ENCODE measurements at regions not wholly inside any gene's neighbourhood (a gene's known extent, or its start where the extent isn't known, plus 50 kb on each side); places are given as distances from the start of the nearest gene placed in this dataset.
"Not testable (repeated sequence)": the region's sequence is repeated elsewhere in the genome, so short reads cannot be mapped to it uniquely, and the experiment has no call there.

DNA sequence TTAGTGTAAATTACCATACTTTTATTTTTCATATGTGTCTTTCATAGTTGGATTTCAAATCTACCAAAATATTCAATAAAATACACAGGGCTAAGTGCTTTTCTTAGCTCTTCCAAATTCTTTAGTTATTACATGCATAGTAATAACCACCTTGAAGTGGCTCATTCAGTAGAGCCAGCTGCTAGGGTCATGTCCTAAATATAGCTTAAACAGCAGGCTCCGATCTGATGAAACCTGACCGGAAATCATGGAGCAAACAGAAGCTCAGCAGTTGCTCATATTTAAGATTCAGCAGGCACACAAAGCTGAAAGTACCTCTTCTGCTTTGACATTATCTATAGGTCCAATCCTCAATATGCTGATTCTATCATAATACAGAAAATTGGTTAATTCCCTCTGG is 1470.4 kb downstream of the ADGRL3 start:
- DNase-seq (ENCODE audit: low read depth) = peak; percentile 34

GRCh38 chr4:62661821-62662220 is 1461.7 kb downstream of the ADGRL3 start:
- DNase-seq (ENCODE audit: low read depth) = no peak

GRCh38 chr4:62656006-62656405 is 1455.9 kb downstream of the ADGRL3 start:
- no peak for DNase-seq (ENCODE audit: low read depth)

- no peak for DNase-seq (ENCODE audit: low read depth)
These were observed 1444.2 kb downstream of the ADGRL3 start for GRCh38 chr4:62644372-62644771.

GRCh38 chr4:62640296-62640695 is 1440.2 kb downstream of the ADGRL3 start:
- DNase-seq (ENCODE audit: low read depth) = no peak

DNA sequence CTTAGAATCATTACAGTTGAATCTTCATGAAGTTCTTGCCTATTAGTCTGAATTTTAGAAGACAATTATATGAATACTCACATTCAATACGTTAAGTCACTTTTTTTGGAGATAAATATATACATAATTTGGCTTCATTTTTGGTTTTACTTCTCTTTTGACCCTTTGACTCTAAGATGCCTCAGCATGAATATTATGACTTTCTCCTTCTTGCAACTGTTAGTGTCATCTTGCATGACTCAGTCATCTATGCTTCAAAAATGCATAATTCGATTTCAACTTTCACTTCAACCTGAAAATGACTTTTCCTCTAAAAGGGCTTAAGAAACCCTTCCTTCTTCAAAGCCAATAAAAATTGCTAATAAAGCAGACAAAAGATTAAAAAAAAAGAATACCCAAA is 1427.5 kb downstream of the ADGRL3 start:
- no peak for DNase-seq (ENCODE audit: low read depth)

DNA sequence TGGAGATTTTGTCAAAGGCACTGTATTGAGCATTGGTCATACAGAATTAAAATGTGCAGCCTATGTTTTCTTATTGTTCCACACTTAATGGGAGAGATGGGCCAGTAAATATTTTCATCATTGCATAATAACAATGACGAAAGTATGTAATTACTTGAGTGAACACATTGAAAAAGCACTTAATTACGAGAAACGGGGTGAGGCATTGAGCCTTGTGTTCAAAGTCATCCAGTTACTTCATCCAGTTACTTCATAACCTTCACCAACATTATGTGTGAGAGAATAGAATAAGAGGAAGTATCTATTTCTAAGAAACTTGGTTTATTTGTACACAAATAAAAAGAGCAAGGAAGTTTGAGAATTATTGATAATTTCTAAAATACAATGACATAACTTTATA is 1427.0 kb downstream of the ADGRL3 start:
- DNase-seq (ENCODE audit: low read depth) = no peak

- no peak for DNase-seq (ENCODE audit: low read depth)
These were observed 1422.0 kb downstream of the ADGRL3 start for GRCh38 chr4:62622089-62622488.

DNA sequence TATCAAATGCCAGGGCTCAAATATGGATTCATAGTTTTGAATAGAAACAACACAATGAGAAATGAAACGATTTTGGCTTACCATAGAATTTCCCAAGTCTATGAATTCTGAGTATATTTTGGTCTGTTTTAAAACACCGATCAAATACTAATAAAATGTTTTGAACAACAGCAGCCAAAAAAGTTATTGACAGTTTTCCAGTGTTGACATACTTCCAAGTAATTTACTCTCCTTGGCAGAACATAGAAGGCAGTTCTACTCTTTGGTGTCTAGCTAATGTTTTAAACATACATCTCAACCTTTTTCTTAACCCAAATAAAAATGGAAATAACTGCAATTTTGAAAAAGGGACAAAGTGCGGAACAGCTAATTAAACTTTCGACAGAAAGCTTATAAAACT is 1419.8 kb downstream of the ADGRL3 start:
- no peak for DNase-seq (ENCODE audit: low read depth)

DNA sequence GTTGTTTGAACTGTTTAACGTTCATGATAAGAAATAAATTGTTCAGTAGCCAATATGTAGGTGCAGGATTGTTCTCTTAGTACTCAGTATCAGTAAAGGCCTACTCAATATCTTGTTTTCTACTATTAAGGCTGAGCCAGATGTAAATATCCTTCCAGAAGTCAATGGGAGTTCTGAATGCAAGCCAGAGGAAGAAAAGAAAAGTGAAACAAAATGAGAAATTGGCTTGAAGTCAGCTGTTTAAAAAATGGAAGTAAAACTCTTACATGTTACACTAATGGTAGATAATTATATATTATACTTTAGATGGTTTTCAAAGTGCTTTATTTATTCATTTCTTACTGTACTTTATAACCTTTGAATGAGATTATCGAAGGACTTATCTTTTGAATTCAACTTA is 1417.9 kb downstream of the ADGRL3 start:
- DNase-seq (ENCODE audit: low read depth) = no peak

GRCh38 chr4:62601737-62602136 is 1401.6 kb downstream of the ADGRL3 start:
- DNase-seq (ENCODE audit: low read depth) = no peak

DNA sequence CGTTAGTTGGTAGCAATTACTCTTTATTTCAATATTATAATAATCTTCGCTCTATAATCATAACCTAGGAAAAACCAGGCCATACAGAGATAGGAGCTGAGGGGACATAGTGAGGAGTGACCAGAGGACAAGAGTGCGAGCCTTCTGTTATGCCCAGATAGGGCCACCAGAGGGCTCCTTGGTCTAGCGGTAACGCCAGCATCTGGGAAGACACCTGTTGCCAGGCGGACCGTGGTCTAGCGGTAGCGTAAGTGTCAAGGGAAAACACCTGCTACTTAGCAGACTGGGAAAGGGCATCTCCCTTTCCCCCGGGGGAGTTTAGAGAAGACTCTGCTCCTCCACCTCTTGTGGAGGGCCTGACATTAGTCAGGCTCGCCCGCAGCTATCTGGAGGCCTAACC is 1395.1 kb downstream of the ADGRL3 start:
- not testable (repeated sequence) for DNase-seq (ENCODE audit: low read depth)

DNA sequence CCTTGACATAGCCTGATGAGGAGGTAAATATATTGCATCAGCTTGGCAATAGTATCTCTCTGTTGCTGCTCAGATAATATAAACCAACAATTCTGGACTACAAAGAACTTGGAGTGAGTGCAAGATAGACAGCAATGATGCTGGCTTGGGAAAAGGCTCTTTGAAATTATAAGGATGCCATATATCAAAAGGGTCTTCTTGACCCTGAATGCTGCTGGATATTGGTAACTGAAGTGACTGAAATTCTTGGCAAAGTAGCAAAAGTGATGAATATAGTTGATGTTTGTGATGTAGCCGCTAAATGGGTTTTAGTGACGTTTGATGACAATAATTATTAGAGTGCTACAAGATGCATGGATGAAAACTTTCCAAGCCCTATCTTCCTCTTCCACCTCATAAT is 1391.6 kb downstream of the ADGRL3 start:
- no peak for DNase-seq (ENCODE audit: low read depth)

DNA sequence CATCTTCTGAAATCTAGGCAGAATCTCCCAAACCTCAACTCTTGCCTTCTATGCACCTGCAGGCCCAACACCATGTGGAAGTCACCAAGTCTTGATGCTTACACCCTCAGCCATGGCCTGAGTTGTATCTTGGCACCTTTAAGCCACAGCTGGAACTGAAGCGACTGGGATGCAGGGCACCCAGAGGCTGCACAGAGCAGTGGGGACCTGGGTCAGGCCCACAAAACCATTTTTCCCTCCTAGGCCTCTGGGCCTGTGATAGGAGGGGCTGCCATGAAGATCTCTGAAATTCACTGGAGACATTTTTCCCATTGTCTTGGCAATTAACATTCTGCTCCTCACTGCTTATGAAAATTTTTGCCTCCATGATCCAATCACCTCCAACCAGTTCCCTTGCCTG is 1388.5 kb downstream of the ADGRL3 start:
- no peak for DNase-seq (ENCODE audit: low read depth)

DNA sequence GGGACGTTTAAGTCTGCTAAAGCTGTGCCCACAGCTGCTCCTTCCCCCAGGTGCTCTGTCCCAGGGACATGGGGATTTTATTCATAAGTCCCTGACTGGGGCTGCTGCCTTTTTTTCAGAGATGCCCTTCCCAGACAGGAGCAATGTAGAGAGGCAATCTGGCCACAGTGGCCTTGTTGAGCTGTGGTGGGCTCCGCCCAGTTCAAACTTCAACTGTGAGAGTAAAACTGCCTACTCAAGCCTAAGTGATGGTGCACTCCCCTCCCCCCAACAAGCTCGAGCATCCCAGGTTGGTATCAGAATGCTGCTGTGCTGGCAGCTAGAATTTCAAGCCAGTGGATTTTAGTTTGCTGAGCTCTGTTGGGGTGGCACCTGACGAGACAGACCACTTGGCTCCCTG is 1371.4 kb downstream of the ADGRL3 start:
- no peak for DNase-seq (ENCODE audit: low read depth)

- no peak for DNase-seq (ENCODE audit: low read depth)
These were observed 1360.7 kb downstream of the ADGRL3 start for GRCh38 chr4:62560858-62561257.

- no peak for DNase-seq (ENCODE audit: low read depth)
These were observed 1350.0 kb downstream of the ADGRL3 start for GRCh38 chr4:62550121-62550520.

GRCh38 chr4:62549601-62550000 is 1349.5 kb downstream of the ADGRL3 start:
- DNase-seq (ENCODE audit: low read depth) = no peak

- no peak for DNase-seq (ENCODE audit: low read depth)
These were observed 1348.6 kb downstream of the ADGRL3 start for GRCh38 chr4:62548765-62549164.

- no peak for DNase-seq (ENCODE audit: low read depth)
These were observed 1348.0 kb downstream of the ADGRL3 start for GRCh38 chr4:62548108-62548524.

DNA sequence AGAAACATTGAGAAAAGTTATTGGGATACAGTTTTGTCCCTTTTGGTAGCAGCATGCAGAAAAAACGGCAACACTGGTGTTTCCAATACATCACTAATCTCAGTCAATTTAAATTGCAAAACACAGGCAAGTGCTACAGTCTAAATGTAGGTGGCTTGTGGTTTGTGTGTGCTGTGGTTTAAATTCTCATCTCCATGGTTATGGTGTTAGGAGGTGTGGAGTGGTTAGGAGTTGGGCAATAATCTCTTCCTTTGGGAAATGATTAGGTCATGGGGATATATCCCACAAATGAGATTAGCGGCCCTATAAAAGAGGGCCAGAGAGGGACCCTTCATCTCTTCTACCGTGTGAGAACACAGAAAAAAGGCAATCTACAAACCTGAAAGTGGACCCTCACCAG is 1344.3 kb downstream of the ADGRL3 start:
- DNase-seq (ENCODE audit: low read depth) = no peak

DNA sequence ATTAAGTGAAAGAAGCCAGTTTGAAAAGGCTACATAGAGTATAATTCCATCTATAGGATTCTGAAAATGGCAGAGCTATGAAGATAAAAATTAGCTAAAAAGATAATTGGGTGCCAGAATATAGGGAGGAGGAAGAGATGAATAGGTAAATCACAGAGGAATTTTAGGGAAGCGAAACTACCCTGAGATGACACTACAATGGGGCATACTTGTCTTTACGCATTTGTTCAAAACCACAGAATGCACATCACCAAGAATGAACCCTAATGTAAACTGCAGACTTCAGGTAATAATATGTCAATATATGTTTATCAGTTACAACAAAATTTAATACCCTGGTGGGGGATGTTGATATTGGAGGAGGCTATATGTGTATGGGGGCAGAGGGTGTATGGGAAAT is 1342.9 kb downstream of the ADGRL3 start:
- DNase-seq (ENCODE audit: low read depth) = no peak

DNA sequence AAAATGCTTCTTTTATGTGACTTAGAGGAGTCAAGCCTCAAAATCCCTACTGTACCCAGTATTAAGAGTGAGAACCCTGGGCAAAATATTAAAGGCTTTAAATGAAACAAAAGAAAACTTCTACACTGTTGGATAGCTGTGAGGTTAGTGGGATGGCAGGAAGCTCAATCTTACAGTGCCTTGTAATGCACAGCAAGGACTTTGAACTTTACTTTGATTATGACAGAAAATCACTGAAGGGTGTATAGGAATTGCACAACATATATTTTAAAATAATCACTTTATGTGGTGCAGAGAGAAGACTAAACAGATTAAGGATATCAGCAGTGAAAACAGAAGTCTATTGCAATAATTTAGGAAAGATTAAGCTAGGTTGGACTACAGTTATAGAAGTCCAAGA is 1333.4 kb downstream of the ADGRL3 start:
- no peak for DNase-seq (ENCODE audit: low read depth)

GRCh38 chr4:62531731-62532130 is 1331.6 kb downstream of the ADGRL3 start:
- no peak for DNase-seq (ENCODE audit: low read depth)

DNA sequence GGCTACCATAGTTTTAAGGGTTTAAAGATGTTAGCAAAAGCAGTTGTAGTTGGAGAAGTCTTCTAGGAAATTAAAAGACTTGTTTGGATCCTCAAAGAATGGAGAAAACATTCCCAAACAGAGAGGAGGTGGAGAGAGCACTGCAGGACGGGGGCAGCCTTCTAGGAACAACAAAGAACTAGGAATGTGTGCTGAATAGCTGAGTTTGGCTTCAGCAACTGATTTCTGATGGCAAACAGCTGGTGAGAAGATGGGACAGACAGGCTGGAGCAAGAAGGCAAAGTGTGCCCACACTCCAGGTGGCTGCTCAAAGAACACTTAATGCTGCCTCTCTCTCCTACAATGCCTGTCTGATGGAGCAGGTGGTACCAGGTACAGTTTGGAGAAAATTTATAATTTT is 1331.1 kb downstream of the ADGRL3 start:
- DNase-seq (ENCODE audit: low read depth) = no peak

Measured in non-pigmented ciliary epithelial cell (primary cell).